HEK293T (cell line): ENCODE measurements at regions not wholly inside any gene's neighbourhood (a gene's known extent, or its start where the extent isn't known, plus 50 kb on each side); places are given as distances from the start of the nearest gene placed in this dataset.

Experiments
- BHLHE40 ChIP-seq: fragments of 450-650 bp; IDR thresholded peaks from 2 replicates; pipeline ENCODE4 v1.6.1; 2016; ENCODE audit warnings: mild to moderate bottlenecking, moderate library complexity, borderline replicate concordance
- CTBP1 ChIP-seq: fragments of 450-650 bp; IDR thresholded peaks from 2 replicates; pipeline ENCODE4 v1.6.1; 2016; ENCODE audit warnings: borderline replicate concordance
- FOXK2 ChIP-seq: fragments of 450-650 bp; IDR thresholded peaks from 2 replicates; pipeline ENCODE4 v1.6.1; 2016; ENCODE audit warnings: mild to moderate bottlenecking
- HDGF ChIP-seq: fragments of 450-650 bp; IDR thresholded peaks from 2 replicates; pipeline ENCODE4 v1.6.1; 2017; ENCODE audit warnings: antibody characterized with exemption, borderline replicate concordance
- SUZ12 ChIP-seq: fragments of 450-650 bp; IDR thresholded peaks from 2 replicates; pipeline ENCODE4 v1.6.1; 2016; ENCODE audit warnings: mild to moderate bottlenecking

GRCh38 chr3:22399566-22399965, 648.6 kb upstream of the ZNF385D start:
- TF ChIP-seq HDGF (no peak), SUZ12 (no peak), FOXK2 (no peak), BHLHE40 (no peak), CTBP1 (no peak)
